IPS-18a (cell line): ENCODE measurements at regions not wholly inside any gene's neighbourhood (a gene's known extent, or its start where the extent isn't known, plus 50 kb on each side); places are given as distances from the start of the nearest gene placed in this dataset.

Experiments
- H3K27ac ChIP-seq: one replicate; pipeline ENCODE4 v1.5.1; 2013; ENCODE audit warnings: low read length
- H3K27me3 ChIP-seq: one replicate; pipeline ENCODE4 v1.6.1; 2013; ENCODE audit warnings: mild to moderate bottlenecking, low read length; ENCODE audit not compliant: control insufficient read depth, insufficient read depth
- H3K36me3 ChIP-seq: one replicate; pipeline ENCODE4 v1.6.1; 2013; ENCODE audit warnings: low read depth, low read length; ENCODE audit not compliant: control insufficient read depth
- H3K4me1 ChIP-seq: one replicate; pipeline ENCODE4 v1.6.1; 2013; ENCODE audit warnings: low read depth, low read length; ENCODE audit not compliant: control insufficient read depth
- H3K4me3 ChIP-seq: one replicate; pipeline ENCODE4 v1.5.1; 2013; ENCODE audit warnings: low read length
- H3K9ac ChIP-seq: one replicate; pipeline ENCODE4 v1.6.1; 2013; ENCODE audit warnings: mild to moderate bottlenecking, low read length, moderate library complexity
- H3K9me3 ChIP-seq: one replicate; pipeline ENCODE4 v1.6.1; 2013; ENCODE audit warnings: low read depth, low read length; ENCODE audit not compliant: control insufficient read depth

GRCh38 chr9:38284588-38285051, 107.9 kb upstream of the ALDH1B1 start:
- Histone ChIP-seq H3K27ac (no peak overlapping the region), H3K27me3 (peaks cover 5% of the 10 kb centered on the region), H3K4me1 (peaks cover 12% of the 10 kb centered on the region), H3K36me3 (no peaks in the 10 kb centered on the region), H3K4me3 (no peak overlapping the region), H3K9ac (no peak overlapping the region), H3K9me3 (no peaks in the 10 kb centered on the region)

DNA sequence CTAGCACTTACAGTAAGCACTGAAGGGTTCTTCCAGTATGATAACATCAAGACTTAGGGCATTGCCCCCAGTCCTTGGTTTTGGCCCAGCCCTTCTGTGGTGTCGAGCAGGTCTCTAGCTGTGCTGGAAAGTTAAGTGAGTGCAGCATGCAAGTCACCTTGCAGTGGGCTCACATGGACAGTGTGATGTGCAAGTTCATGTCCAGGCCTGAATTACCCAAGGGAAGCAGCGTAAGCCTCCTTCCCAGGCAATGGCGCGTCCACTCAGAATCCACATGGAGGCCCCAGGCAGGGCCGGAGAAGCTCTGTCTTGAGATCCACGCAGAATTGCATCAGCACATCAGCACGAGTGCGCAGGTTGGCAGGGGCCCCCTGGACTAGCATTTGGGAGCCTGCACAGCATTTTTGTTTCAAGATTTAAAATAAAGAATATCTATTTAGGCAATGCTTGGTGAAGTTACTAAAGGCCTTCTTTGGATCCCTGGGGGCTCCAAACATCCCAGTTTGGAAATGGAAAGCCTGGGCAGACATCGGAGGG, 108.4 kb upstream of the ALDH1B1 start:
- Histone ChIP-seq H3K4me3 (no peak overlapping the region), H3K27me3 (peaks cover 5% of the 10 kb centered on the region), H3K9me3 (no peaks in the 10 kb centered on the region), H3K4me1 (peaks cover 12% of the 10 kb centered on the region), H3K27ac (no peak overlapping the region), H3K36me3 (no peaks in the 10 kb centered on the region), H3K9ac (no peak overlapping the region)

DNA sequence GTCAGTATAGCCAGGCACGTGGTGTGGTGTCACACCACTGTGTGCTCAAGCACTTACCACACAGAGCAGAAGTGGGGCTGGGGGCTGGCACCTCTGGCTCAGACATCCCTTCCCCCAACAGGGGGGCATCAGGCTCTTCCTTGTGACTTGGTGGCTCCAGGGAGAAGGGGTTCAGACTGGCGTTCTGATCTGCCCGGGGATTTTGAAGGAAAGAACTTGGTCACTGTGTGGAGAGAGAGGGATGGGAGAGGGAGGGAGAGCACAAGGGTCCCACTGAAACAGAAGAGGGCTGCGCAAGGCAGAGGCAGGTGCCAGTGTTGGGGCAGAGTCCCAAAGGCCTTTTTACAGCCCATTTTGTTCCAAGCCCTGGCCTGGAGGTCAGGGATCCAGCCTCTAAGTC, 109.7 kb upstream of the ALDH1B1 start:
- Histone ChIP-seq H3K9ac (no peak overlapping the region), H3K36me3 (no peaks in the 10 kb centered on the region), H3K27ac (no peak overlapping the region), H3K4me3 (no peak overlapping the region), H3K27me3 (peaks cover 5% of the 10 kb centered on the region), H3K4me1 (peaks cover 17% of the 10 kb centered on the region), H3K9me3 (no peaks in the 10 kb centered on the region)

DNA sequence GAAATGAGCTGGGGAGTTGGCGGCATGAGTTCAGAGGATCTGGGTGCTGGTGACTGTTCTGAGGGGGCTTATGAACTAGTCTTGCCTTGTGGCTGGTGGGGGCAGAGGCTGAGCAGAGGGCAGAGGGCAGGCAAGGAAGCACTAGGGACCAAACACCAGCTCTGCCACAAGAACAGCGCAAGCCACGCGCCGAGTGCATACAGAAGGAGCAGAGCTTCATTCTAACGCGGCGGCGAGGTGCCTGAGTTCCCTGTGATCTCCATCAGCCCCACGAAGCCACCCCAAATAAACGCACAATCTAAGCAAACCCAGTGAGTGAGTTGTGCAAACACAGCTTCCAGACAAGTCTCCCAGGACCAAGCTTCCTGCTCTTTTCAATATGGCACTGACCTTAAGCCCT, 110.6 kb upstream of the ALDH1B1 start:
- no peak overlapping the region for H3K27ac ChIP-seq
- H3K27me3 ChIP-seq, result peaks cover 5% of the 10 kb centered on the region
- H3K4me1 ChIP-seq, result peaks cover 17% of the 10 kb centered on the region
- no peak overlapping the region for H3K9ac ChIP-seq
- no peaks in the 10 kb centered on the region for H3K36me3 ChIP-seq
- H3K9me3 ChIP-seq, result no peaks in the 10 kb centered on the region
- H3K4me3 ChIP-seq, result no peak overlapping the region

- H3K9me3 ChIP-seq, result no peaks in the 10 kb centered on the region
- peaks cover 5% of the 10 kb centered on the region for H3K27me3 ChIP-seq
- H3K4me1 ChIP-seq, result peaks cover 17% of the 10 kb centered on the region
- H3K36me3 ChIP-seq, result no peaks in the 10 kb centered on the region
- no peak overlapping the region for H3K27ac ChIP-seq
- no peak overlapping the region for H3K9ac ChIP-seq
- no peak overlapping the region for H3K4me3 ChIP-seq
Observed at GRCh38 chr9:38281196-38281595, 111.3 kb upstream of the ALDH1B1 start.

DNA sequence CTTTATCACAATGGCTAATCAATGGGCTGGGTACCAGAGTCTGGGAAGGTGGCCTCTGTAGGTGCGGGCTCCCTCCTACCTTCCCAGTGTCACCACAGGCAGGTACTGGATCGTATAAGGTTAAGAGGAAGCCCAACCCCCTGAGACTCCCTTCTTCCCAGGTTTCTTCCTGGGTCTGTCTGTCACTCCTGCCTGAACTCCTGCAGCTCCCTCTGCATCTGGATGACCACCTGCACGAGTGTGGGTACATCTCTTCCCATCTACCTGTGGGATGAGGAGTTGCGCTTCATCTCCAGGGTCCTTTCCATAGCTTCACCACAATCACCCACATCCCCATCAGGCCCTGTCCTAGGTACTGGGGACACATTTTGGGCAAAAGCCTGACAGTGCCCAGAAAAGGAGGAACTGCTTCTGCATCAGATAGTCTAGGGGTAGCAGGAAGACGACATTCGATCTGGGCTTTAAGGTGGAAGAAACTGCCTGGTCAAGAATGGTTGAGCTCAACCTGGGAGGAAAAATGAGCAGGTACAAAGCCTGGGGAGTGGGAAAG, 112.2 kb upstream of the ALDH1B1 start:
- Histone ChIP-seq H3K36me3 (no peaks in the 10 kb centered on the region), H3K9ac (no peak overlapping the region), H3K9me3 (no peaks in the 10 kb centered on the region), H3K4me1 (peaks cover 17% of the 10 kb centered on the region), H3K4me3 (no peak overlapping the region), H3K27me3 (peaks cover 5% of the 10 kb centered on the region), H3K27ac (no peak overlapping the region)

DNA sequence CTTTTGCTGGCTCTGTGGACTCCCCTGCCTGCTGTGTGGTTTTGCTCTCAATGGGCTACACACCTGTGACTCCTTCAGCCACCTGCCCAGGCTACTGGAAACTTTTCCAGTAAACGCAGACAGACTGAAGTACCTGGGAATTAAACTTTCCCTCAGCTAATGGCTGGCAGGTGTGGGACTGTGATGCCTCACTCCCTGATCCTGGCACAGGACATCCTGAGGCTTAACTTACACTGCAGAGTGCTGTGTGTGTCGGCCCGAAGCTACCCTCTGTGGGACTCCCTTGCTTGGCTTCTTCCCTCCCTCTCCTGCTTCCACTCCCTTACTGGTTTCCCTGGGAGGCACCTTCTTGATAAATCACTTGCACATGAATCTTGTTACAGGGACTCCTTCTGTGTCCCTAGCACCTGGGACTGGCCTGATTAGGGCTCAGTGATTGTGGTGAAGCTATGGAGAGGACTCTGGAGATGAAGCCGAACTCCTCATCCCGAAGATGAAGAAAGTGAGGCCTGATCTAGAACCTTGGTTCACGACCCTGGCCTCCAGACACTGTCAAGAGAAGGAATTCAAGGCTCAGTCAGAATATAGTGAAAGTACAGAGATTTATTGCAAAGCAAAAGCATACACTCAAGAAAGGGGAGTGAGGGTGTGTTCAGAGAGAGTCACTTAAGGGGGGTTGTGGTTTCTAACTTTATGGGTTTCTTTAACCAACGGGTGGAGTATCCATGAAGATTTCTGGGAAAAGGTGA, 113.4 kb upstream of the ALDH1B1 start:
- H3K27me3 ChIP-seq, result peaks cover 2% of the 10 kb centered on the region
- H3K9me3 ChIP-seq, result no peaks in the 10 kb centered on the region
- no peak overlapping the region for H3K4me3 ChIP-seq
- H3K9ac ChIP-seq, result no peak overlapping the region
- peaks cover 8% of the 10 kb centered on the region for H3K4me1 ChIP-seq
- no peaks in the 10 kb centered on the region for H3K36me3 ChIP-seq
- H3K27ac ChIP-seq, result no peak overlapping the region

- no peak overlapping the region for H3K4me3 ChIP-seq
- no peak overlapping the region for H3K27ac ChIP-seq
- H3K27me3 ChIP-seq, result no peaks in the 10 kb centered on the region
- H3K9ac ChIP-seq, result no peak overlapping the region
- no peaks in the 10 kb centered on the region for H3K36me3 ChIP-seq
- H3K4me1 ChIP-seq, result peaks cover 5% of the 10 kb centered on the region
- H3K9me3 ChIP-seq, result no peaks in the 10 kb centered on the region
Observed at GRCh38 chr9:38278457-38278856, 114.0 kb upstream of the ALDH1B1 start.

DNA sequence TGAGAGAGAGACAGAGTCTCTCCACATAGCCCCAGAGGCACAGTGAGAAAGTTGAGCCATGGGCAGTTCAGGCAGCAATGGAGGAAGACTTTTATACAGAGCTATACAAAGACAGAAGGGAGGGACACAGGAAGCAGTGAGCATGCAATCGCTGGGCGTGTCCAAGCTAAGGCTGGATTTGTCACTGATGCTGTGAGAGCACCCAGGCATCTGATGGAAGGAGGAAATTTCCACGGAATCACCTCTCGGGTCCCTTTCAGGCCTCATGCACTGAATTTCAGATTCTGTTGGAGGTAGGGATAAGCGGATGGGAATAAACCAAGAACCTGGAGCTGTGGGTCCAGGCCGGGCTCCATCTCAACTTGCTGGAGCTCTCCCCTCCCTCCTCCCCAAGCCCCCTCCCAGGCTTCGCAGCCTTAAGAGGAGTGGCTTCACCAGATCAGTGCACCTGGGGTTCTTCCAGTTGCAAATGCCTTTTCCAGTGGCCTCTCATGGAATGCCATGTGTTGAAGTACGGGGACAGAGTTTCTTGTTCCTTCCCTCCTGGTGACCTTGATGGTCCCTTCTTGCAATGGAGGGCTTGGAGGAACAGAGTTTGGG, 114.8 kb upstream of the ALDH1B1 start:
- H3K27me3 ChIP-seq, result no peaks in the 10 kb centered on the region
- peaks cover 5% of the 10 kb centered on the region for H3K4me1 ChIP-seq
- H3K9ac ChIP-seq, result no peak overlapping the region
- no peaks in the 10 kb centered on the region for H3K9me3 ChIP-seq
- no peak overlapping the region for H3K4me3 ChIP-seq
- no peak overlapping the region for H3K27ac ChIP-seq
- H3K36me3 ChIP-seq, result no peaks in the 10 kb centered on the region

GRCh38 chr9:38276771-38277439, 115.6 kb upstream of the ALDH1B1 start:
- Histone ChIP-seq H3K9ac (no peak overlapping the region), H3K27ac (no peak overlapping the region), H3K4me1 (peaks cover 5% of the 10 kb centered on the region), H3K9me3 (no peaks in the 10 kb centered on the region), H3K27me3 (no peaks in the 10 kb centered on the region), H3K4me3 (no peak overlapping the region), H3K36me3 (no peaks in the 10 kb centered on the region)

- Histone ChIP-seq H3K27me3 (no peaks in the 10 kb centered on the region), H3K9me3 (no peaks in the 10 kb centered on the region), H3K4me1 (peaks cover 5% of the 10 kb centered on the region), H3K4me3 (no peak overlapping the region), H3K27ac (no peak overlapping the region), H3K36me3 (no peaks in the 10 kb centered on the region), H3K9ac (no peak overlapping the region)
Observed at GRCh38 chr9:38274800-38275199, 117.7 kb upstream of the ALDH1B1 start.
